A172 (cell line): ENCODE measurements at regions not wholly inside any gene's neighbourhood (a gene's known extent, or its start where the extent isn't known, plus 50 kb on each side); places are given as distances from the start of the nearest gene placed in this dataset.
A peak's percentile ranks its signal among the peaks of the same experiment; 100 is the strongest.

Experiments
- DNase-seq: peaks from one replicate; pipeline ENCODE4 v3.0.0-alpha.2; 2015; ENCODE audit warnings: low spot score

GRCh38 chr9:109912726-109913460 lies 132.9 kb downstream of the PALM2AKAP2 start:
- DNase-seq: no peak

DNA sequence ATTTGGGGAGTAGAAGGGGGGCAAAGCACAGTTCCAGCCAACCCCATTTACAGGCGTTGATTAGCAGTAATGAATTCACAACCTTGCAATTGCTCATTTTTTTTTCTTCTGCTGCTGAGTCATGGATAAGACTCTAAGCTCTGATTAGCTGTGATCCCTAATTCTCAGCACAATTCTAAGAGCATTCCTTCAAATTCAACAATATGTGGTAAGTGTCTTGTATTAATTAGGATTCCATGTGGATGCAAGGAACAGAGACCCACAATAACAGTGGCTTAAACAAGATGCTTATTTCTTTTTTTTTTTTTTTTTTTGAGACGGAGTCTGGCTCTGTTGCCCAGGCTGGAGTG lies 133.4 kb downstream of the PALM2AKAP2 start:
- no peak for DNase-seq

DNA sequence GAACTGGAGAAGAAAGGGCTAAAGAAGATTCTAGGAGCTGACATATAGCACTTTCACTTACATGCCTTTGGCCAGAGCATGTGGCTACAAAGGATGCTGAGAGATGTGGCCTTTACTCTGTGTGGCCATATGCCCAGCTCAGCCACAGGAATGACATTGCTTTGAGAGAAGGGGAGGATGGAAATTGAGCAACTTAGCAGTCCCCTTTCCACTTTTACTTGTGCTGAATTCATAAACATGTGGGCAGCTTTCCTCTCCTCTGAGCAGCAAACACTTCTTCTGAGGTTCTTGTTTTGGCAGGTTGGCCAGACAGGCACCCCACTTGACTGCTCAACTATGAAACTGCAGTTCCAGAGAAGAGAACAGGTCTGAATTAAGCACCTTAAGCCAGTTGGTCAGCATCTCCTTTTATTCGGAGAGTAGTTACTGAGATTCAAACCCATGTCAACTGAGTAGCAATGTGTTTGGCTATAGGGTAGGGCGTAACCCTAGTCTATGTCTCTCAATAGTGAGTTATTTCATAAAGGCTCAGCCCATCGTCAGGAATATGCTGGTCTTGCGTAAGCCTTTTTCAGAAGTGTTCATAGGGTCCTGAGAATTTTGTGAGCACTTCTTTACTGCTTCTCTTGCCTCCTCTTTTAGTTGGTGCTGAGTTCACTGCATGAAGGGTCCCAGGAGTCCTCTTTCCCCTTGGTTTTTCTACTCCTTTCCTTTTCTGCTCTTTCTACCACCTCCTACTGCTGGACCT lies 134.5 kb downstream of the PALM2AKAP2 start:
- peak; percentile 30 for DNase-seq

- DNase-seq: no peak
Observed at GRCh38 chr9:109916316-109916715, 136.3 kb downstream of the PALM2AKAP2 start.

- DNase-seq: no peak
Observed at GRCh38 chr9:109918339-109919163, 138.6 kb downstream of the PALM2AKAP2 start.

GRCh38 chr9:109919736-109920408 lies 139.9 kb downstream of the PALM2AKAP2 start:
- DNase-seq: no peak

- DNase-seq: no peak
Observed at GRCh38 chr9:109922617-109923470, 142.8 kb downstream of the PALM2AKAP2 start.

DNA sequence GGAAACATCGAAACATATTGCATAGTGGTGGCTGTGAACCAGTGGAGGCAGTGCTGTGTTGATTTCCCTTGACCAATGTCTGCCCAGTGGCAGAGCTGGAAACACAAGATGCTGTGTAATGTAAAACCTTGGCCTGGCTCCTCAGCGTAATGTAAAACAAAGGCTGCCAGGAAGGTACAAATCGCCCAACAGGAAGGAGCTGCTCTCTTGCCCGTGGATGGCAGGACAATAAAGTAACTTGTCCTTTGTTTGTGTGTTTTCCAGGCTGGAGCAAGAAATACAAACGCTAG lies 143.4 kb downstream of the PALM2AKAP2 start:
- DNase-seq: no peak

GRCh38 chr9:109923806-109924205 lies 143.8 kb downstream of the PALM2AKAP2 start:
- DNase-seq: no peak

- no peak for DNase-seq
Observed at GRCh38 chr9:109925799-109926198, 145.8 kb downstream of the PALM2AKAP2 start.

- DNase-seq: no peak
Observed at GRCh38 chr9:109926421-109926869, 146.4 kb downstream of the PALM2AKAP2 start.

- DNase-seq: no peak
Observed at GRCh38 chr9:109931623-109932022, 151.6 kb downstream of the PALM2AKAP2 start.

GRCh38 chr9:109934136-109934856 lies 154.3 kb downstream of the PALM2AKAP2 start:
- DNase-seq: no peak

- DNase-seq: no peak
Observed at GRCh38 chr9:109934857-109935215, 154.8 kb downstream of the PALM2AKAP2 start.

DNA sequence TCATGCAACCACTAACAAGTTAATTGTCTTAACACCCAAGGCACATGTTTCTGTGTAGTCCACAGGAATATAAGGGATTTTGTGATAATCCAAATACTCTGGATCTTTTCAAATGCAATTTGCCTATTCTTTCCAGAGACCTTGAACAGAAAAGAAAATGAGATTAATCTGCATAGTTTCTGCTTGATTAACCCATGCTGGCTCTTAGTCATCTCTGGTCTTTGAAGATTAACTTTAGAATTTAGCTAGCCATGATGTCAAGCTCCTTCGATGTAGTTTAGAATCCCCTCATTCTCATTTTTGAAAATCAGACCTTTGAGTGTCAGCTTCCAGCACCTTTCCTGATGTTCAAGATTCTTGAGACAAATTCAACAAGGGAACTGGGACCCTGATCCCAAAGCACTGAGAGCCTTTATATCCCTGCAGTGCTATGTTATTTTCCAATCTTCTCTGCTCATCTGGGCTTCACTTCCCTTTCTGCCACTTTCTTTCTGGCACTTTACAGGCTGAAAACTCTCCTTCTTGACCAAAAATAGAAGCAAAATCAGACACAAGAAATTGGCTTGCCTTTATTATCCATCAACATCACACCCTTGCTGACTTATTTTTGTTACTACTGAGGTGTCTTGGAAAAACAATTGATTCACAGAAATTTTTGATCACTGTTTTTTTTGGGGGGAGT lies 155.5 kb downstream of the PALM2AKAP2 start:
- DNase-seq: no peak

DNA sequence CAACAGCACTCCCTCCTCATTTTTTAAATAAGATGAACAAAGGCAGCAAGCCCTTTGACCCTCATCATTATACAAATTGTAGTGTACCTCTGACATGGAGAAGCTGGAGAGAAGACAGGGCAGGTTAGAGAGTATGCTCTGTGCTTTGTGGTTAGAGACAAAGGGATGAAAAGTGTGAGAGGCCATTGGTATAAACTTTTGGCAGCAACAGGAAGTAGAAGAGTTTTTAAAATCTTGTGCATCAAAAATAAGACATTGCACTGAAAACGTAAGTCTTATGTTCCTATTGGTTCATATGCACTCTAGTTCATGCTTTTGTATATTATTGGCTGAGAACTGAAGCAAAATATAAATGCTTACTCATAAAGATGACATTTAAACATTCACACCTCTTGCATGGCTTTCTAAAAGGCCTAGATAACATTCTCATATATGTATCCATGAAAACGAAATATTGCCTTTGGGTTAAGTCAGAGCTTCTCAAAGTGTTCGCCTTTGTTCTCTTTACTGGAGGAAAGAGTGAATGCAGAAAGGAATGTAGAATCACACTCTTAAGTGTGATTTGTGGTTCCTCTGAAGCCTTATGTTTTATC lies 158.0 kb downstream of the PALM2AKAP2 start:
- DNase-seq: no peak

DNA sequence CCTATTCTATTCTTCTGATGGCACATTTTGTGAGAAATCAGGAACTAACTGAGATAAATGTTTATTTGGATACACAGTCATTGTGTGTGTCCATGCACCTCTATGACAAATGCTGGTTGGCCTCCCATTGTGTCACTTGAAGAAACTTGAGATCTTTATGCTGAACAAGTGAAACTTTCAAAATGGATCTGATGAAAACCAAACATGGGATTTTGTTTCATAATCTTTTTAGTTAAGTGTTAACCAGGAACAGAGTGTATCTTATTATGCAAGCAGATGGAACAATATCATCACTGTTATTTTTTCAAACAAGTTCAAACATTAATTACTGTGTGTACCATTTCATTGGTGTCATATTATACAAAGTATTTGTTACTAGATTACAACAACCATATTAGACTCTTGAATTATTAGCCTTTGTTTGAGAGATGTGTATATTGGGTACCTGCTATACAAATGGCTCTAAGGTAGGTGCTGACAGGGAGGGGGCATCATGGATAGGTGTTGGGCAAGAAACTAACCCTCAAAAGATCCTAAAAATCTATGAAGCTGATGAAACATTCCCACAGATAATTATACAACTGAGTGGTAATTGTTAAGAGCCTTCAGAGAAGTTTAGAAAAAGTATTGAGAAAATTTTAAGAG lies 159.8 kb downstream of the PALM2AKAP2 start:
- no peak for DNase-seq

DNA sequence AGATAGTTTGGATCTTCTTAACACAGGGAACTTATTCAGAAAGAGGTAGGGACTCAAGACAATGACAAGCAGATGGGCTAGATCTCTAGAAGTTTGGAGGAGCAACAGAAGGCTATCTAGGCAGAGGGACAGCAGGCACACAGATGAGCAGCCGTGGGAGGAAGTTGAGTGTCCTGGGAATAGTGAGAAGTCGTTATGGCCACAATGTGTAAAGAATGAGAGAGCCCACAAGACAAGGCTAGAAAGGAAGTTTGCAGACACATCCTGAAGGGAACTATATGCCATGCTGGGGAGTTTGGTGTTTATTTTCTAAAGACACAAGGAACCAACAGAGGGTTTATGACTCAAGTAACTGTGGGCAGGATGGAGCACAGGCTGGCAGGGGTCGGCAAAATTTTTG lies 160.6 kb downstream of the PALM2AKAP2 start:
- DNase-seq: no peak

DNA sequence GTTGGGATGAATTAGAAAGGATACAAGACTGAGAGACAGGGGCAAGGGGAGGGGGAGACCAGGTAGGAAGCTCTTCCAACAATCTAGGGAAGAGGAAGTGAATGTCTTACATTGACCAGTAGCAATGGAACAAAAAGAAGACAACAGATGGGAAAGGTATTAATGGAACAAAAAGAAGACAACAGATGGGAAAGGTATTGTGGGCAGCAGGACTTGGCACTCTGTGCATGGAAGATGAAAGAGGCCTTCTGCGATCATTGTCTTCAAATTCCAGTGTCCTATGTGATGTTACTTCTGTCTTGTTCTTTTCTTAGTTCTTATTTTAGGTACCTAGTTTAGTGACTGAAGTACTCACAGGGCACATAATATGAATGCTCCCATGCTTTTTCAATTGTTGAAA lies 161.8 kb downstream of the PALM2AKAP2 start:
- DNase-seq: no peak
